NCI-H128 (cell line): ENCODE measurements at regions not wholly inside any gene's neighbourhood (a gene's known extent, or its start where the extent isn't known, plus 50 kb on each side); places are given as distances from the start of the nearest gene placed in this dataset.
"Not testable (repeated sequence)": the region's sequence is repeated elsewhere in the genome, so short reads cannot be mapped to it uniquely, and the experiment has no call there.

ENCODE experiments used
- DNase-seq: peaks from one replicate; lab custom pipeline; 2025; ENCODE audit not compliant: unreplicated experiment; lab: John Stamatoyannopoulos, UW

DNA sequence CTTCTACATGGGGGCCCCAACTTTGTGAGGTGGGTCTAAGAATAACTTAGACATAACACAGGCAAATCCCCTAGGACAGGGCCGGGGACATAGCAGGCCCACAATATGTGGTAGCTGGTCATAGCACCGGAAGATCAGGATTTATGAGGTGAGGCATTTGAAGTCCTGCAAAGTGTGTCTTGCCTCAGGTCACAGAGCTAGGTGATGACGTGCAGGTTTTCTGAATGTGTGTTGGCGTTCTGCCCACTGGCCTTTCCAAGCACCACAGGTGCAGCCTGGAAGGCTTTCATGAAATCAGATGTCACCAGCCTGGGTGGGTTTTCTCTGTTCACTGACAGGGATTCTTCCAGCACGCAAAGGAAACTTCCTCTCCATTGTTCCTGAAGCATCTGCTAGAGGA is 119.1 kb downstream of the LRATD1 start:
- DNase-seq: no peak

DNA sequence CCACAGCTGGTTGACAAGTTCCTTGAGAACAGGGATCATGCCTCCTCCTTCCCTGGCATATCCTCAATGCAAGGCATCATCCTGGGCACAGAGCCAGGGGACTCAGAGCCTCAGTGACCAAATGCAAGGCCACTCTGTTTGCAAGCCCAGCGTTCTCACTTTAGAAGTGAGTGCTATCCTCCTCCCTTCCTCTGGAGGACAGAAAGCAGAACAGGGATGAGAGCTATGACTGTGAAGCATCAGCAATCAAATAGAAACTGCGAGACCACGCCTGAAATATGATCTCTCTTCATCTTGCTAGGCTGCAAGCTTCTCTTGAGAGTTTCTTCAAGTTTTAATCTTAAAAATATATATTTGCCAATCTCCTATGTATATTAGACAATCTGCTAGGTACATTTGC is 119.8 kb downstream of the LRATD1 start:
- DNase-seq: no peak

GRCh38 chr2:14756122-14756541 is 123.6 kb downstream of the LRATD1 start:
- no peak for DNase-seq

GRCh38 chr2:14756981-14757657 is 124.6 kb downstream of the LRATD1 start:
- DNase-seq: no peak

DNA sequence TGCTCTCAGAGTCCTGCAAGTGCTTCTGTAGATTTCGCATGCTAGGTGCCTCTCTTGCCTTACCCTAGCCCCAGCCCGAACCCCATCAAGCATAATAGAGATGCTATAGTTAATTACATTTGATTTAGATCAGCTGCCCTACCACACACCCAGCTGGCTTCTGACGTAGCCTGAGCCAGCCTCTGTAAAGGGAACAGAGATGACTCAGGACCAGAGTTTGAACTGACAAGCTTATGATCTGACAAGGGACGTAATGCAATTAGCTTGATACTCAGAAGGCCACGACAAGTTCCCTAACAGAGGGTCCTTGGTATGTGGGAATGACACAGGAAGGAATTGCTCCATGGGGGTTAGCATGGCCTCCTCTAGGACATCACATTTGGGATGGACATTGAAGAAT is 126.6 kb downstream of the LRATD1 start:
- no peak for DNase-seq

DNA sequence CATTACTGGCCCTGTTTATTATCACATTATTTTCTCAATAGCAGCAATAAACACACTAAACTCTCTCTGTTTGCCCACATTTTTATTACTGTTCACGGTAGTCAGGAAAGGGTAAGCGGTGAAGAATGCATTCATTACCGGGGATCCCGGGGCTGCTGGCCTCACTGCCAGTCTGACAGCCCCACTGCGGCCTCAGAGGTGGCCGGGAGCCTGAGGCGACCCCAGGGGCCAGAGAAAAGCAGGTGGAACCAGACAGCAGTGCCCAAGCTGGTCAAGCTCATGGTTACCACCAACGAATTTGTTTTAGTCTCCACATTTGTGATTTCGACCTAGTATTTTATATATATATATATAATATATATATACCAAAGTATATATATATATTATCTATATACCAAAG is 127.7 kb downstream of the LRATD1 start:
- DNase-seq: no peak

- no peak for DNase-seq
Measured at GRCh38 chr2:14761118-14761517, 128.6 kb downstream of the LRATD1 start.

GRCh38 chr2:14773696-14774095 is 141.2 kb downstream of the LRATD1 start:
- DNase-seq: no peak

GRCh38 chr2:14774436-14774968 is 142.0 kb downstream of the LRATD1 start:
- no peak for DNase-seq

DNA sequence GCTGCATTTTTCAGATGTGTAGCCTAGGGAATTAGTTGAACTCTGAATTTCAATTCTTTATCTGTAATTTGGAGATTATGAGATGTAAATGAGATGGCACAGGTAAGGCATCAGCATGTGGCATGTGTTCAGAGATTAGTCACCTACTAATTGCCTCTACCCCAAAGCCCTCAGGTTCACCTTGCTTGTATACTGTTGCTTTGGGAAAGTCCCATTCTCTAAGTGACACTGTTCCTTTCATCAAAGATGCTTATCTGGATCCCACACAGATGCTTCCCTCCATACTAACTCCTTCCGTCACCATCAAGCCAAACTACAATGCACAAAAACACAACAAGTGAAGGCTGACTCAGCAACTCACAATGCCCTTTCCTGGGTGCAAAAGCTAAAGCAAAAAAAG is 143.7 kb downstream of the LRATD1 start:
- no peak for DNase-seq

- no peak for DNase-seq
Measured at GRCh38 chr2:14778015-14778414, 145.5 kb downstream of the LRATD1 start.

DNA sequence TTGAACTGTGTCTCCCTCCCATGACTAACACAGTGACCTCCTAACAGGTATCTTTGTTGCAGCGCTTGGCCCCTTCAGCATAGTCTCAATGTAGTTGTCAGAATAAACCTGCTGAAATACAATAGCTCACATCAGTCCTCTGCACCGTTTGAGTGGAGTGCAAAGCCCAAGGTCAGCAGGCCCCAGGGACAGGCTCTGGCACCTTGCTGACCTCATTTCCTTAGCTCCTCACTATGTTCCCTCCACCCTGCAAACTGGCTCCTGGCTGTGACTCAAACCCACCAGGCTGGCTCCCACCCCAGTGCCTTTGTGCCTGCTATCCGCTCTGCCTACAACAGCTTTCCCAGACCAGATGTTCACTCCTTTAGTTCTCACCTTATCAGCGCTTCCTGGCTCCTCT is 146.7 kb downstream of the LRATD1 start:
- DNase-seq: no peak

DNA sequence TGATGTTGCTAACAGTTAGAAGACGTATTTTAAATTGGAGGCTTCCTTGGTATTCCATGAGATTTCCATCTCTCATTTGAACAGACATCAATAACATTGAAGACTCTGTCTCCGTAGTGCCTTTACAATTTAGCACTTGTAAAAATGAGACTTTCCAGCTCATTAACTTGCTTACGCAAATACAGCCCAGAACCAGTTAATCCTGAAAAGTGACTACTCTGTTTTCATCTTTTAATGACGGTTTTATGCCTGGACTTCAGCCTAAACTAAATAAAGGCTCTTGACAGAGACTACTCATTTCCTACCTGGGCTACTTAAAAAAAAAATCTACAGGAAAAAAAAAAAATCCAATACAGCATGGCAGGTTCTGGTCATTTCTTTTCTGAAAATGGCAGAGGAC is 148.6 kb downstream of the LRATD1 start:
- no peak for DNase-seq

GRCh38 chr2:14788814-14789213 is 156.3 kb downstream of the LRATD1 start:
- DNase-seq: not testable (repeated sequence)

DNA sequence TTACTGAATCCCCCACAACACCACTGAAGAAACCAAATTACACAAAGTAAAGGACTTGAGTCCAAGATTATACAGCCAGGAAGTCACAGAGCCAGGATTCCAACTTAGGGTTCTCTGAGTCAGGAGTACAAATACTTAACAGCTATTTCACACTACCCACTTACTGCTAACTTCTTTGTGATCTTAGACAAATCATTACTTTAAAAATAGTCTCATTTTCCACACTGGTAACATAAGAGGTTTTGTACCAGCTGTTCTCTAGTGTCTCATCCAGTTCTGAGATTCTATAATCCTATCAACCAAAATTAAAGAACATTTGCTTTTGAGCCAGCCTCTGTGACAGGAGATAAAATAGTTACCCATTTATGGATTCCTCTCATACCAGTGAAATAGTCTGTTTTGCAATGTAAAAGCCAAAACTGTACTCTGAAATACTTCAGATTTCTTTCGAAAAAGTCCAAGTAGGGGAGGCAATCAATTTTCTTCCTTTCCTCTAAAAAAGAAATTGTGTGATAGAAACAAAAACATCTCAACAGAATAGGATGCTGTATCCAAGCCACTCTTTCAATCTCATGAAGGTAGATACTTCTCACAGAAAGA is 157.6 kb downstream of the LRATD1 start:
- no peak for DNase-seq

- DNase-seq: no peak
Measured at GRCh38 chr2:14803994-14804393, 171.5 kb downstream of the LRATD1 start.

GRCh38 chr2:14804902-14805301 is 172.4 kb downstream of the LRATD1 start:
- DNase-seq: no peak

DNA sequence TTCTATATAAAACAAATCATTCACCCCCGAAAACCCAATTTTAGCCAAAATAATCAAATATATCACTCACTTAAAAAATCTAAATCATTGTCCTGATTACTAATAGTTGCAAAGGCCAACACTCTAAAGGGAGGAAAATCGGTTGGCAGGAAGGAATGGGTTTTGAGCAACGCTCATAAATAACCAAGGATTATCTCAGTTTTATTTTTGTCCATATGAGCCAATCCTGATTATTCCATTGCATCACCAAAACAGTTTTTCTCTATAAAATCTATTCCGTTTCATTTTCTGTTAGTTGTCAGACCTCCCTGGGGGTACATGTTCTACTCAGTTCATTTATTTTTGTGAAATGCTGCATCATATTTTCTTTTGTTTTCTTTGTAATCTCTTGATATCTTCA is 174.1 kb downstream of the LRATD1 start:
- DNase-seq: no peak

GRCh38 chr2:14815201-14815600 is 182.7 kb downstream of the LRATD1 start:
- no peak for DNase-seq

DNA sequence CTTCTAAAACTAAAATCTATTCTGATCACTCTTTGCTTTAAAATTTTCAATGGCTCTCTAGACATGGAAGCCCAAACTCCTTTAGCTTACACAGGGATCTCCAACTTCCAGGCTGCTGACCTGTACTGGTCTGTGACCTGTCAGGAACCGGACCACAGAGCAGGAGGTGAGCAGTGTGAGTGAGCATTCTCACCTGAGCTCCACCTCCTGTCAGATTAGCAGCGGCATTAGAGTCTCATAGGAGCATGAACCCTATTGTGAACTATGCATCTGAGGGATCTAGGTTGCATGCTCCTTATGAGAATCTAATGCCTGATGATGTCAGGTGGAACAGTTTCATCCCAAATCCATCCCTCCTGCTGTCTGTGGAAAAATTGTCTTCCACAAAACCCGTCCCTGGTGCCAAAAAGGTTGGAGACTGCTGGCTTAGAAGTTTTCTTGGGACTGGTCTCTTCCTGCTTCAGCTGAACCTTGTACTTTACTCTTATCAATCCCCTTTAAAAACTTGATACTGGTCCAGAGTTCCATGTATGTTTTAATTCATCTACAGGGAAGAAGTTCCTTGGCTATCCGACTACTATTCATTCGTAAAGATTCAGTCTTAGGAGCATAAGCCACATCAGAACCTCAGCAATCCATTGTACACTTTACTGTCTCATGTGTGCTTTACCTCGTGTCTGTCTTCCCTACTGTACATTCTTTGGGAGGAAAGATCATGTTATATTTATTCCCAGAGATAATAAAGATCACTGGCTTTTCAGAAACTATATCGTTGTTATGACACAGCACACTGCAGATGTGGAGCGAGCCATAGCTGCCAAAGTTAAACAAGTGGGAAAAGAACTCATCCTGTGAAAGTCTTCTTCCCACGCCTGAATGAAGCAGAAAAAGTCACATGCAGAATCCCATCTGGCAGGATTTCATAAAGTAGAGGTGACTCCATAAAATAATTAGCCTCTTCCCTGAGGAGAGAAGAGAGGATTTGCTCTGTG is 183.8 kb downstream of the LRATD1 start:
- no peak for DNase-seq

DNA sequence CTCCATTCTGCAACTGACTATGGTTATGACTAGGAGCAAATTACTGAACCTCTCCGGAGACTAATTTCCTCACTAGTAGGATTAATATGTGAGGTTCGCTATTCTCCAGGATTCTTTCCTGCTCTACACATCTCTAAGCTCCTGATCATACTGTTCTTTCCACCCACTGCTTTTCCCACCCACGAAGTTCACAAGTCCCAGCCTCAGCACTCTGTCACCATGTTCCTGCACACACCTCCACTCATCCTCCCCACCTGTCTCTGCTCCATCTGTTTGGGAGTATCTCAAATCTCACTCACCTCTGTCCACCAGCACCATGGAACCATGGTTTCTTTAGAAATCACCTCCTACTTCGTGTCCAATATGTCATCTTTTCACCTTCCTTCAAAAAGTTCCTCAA is 185.3 kb downstream of the LRATD1 start:
- DNase-seq: no peak

DNA sequence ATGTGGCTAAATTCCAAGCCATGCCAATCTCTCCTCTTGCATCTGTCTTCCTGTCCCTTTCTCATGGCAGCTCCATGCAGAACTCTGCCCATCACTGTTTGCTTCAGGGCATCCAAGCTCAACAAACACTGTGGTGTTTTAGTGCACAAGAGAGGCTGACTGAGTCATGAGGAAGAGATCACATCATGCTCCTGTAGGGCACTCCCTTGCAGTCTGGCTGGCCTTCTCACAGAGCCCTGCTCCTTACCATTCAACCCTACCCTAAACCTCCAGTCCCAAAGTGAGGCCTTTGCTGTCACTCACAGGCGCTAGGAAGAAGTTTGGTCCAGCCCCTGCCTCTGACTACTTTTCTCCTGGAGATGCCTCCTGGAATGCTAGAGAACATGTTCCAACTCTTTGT is 194.0 kb downstream of the LRATD1 start:
- DNase-seq: no peak
